Naive thymus-derived CD8-positive, alpha-beta T cell (primary cell): ENCODE measurements at regions not wholly inside any gene's neighbourhood (a gene's known extent, or its start where the extent isn't known, plus 50 kb on each side); places are given as distances from the start of the nearest gene placed in this dataset.
"Not testable (repeated sequence)": the region's sequence is repeated elsewhere in the genome, so short reads cannot be mapped to it uniquely, and the experiment has no call there.

Experiments used
- ATAC-seq, 2 donors: fragments of 150-1000 bp; cut with Tn5 transposase in 1 of 2; sonication (Bioruptor Pico), chemical (Tn5 transposase) in 1 of 2; 1 replicate in 1 of 2; 2 replicates in 1 of 2; pipeline ENCODE4 v1.10.0; 2021; ENCODE audit warnings: mild to moderate bottlenecking in 2 of 2, moderate library complexity in 2 of 2
- POLR2A ChIA-PET: fragments of 350-600 bp; sonication (Branson Sonifier 250); formaldehyde crosslinking; loops from one replicate; lab custom pipeline; 2021; ENCODE audit warnings: antibody characterized with exemption; lab: Charles Lee
- DNase-seq, 10 donors: peaks; one replicate each; pipeline versions ENCODE4 v3.0.0 to v3.0.0-alpha.2; 2020 to 2022
- H3K27ac Mint-ChIP-seq, 10 donors: one replicate each; pipeline ENCODE4 v1.8.0; 2020 to 2022; ENCODE audit warnings: mild to moderate bottlenecking in 10 of 10, mixed read lengths in 10 of 10, moderate library complexity in 4 of 10, inconsistent platforms in 1 of 10
- H3K27me3 Mint-ChIP-seq, 5 donors: one replicate each; pipeline ENCODE4 v1.8.0; 2021 to 2022; ENCODE audit warnings: mixed read lengths in 5 of 5
- H3K36me3 Mint-ChIP-seq, 3 donors: one replicate each; pipeline ENCODE4 v1.8.0; 2020 to 2022; ENCODE audit warnings: mixed read lengths in 3 of 3, mild to moderate bottlenecking in 2 of 3, inconsistent platforms in 1 of 3
- H3K4me1 Mint-ChIP-seq, 4 donors: one replicate each; pipeline ENCODE4 v1.8.0; 2021 to 2022; ENCODE audit warnings: mixed read lengths in 4 of 4
- H3K4me3 Mint-ChIP-seq, 10 donors: one replicate each; pipeline ENCODE4 v1.8.0; 2020 to 2022; ENCODE audit warnings: mild to moderate bottlenecking in 10 of 10, mixed read lengths in 10 of 10, moderate library complexity in 6 of 10, inconsistent platforms in 1 of 10
- H3K9me3 Mint-ChIP-seq, 9 donors: one replicate each; pipeline ENCODE4 v1.8.0; 2020 to 2022; ENCODE audit warnings: mixed read lengths in 9 of 9, mild to moderate bottlenecking in 3 of 9, inconsistent platforms in 1 of 9, moderate library complexity in 1 of 9

- no peaks in the 10 kb centered on the region for H3K4me1 Mint-ChIP-seq
- H3K27ac Mint-ChIP-seq: no peak overlapping the region
- H3K27me3 Mint-ChIP-seq: peaks cover 5 to 22% (median 13%) of the 10 kb centered on the region in 5 donors
- POLR2A ChIA-PET: no interaction called here
- no peaks in the 10 kb centered on the region for H3K36me3 Mint-ChIP-seq
- no peaks in the 10 kb centered on the region for H3K9me3 Mint-ChIP-seq
- no peak for ATAC-seq
- no peak for DNase-seq
- H3K4me3 Mint-ChIP-seq: no peak overlapping the region
Observed at GRCh38 chr6:4268171-4268570, 132.8 kb upstream of the ECI2 start.

- Mint-ChIP-seq H3K4me1 (no peaks in the 10 kb centered on the region), H3K4me3 (no peak overlapping the region), H3K27me3 (peaks cover 5 to 22% (median 8%) of the 10 kb centered on the region in 5 donors), H3K27ac (no peak overlapping the region), H3K9me3 (no peaks in the 10 kb centered on the region), H3K36me3 (no peaks in the 10 kb centered on the region)
- no peak for DNase-seq
- POLR2A ChIA-PET: no interaction called here
- no peak for ATAC-seq
Observed at GRCh38 chr6:4265740-4266139, 130.4 kb upstream of the ECI2 start.

GRCh38 chr6:4264601-4265000, 129.2 kb upstream of the ECI2 start:
- no peaks in the 10 kb centered on the region for H3K36me3 Mint-ChIP-seq
- POLR2A ChIA-PET: no interaction called here

GRCh38 chr6:4264081-4264480, 128.7 kb upstream of the ECI2 start:
- no peak overlapping the region for H3K4me3 Mint-ChIP-seq
- H3K9me3 Mint-ChIP-seq: no peaks in the 10 kb centered on the region
- H3K4me1 Mint-ChIP-seq: no peaks in the 10 kb centered on the region
- peaks cover 5 to 22% (median 8%) of the 10 kb centered on the region in 5 donors for H3K27me3 Mint-ChIP-seq
- no peak overlapping the region for H3K27ac Mint-ChIP-seq
- POLR2A ChIA-PET: no interaction called here
- no peaks in the 10 kb centered on the region for H3K36me3 Mint-ChIP-seq
- ATAC-seq (no peak), DNase-seq (no peak)

More at GRCh38 chr6:4264601-4265000, 129.2 kb upstream of the ECI2 start:
- H3K27me3 Mint-ChIP-seq: peaks cover 5 to 22% (median 8%) of the 10 kb centered on the region in 5 donors
- H3K27ac Mint-ChIP-seq: no peak overlapping the region
- ATAC-seq: no peak
- DNase-seq: no peak
- no peak overlapping the region for H3K4me3 Mint-ChIP-seq
- no peaks in the 10 kb centered on the region for H3K4me1 Mint-ChIP-seq
- no peaks in the 10 kb centered on the region for H3K9me3 Mint-ChIP-seq

GRCh38 chr6:4262526-4262925, 127.2 kb upstream of the ECI2 start:
- peaks cover 5 to 23% (median 8%) of the 10 kb centered on the region in 5 donors for H3K27me3 Mint-ChIP-seq
- no peak overlapping the region for H3K4me3 Mint-ChIP-seq
- no peak overlapping the region for H3K27ac Mint-ChIP-seq
- H3K9me3 Mint-ChIP-seq: no peaks in the 10 kb centered on the region
- H3K4me1 Mint-ChIP-seq: no peaks in the 10 kb centered on the region
- H3K36me3 Mint-ChIP-seq: no peaks in the 10 kb centered on the region
- no peak for ATAC-seq
- no peak for DNase-seq
- POLR2A ChIA-PET: no interaction called here

- Mint-ChIP-seq H3K27me3 (peaks cover 0 to 10% (median 5%) of the 10 kb centered on the region in 5 donors), H3K4me3 (no peak overlapping the region), H3K27ac (peak overlapping the region in 1 of 10 donors; percentile 13), H3K4me1 (no peaks in the 10 kb centered on the region), H3K36me3 (no peaks in the 10 kb centered on the region), H3K9me3 (no peaks in the 10 kb centered on the region)
- no peak for DNase-seq
- ATAC-seq: no peak
- POLR2A ChIA-PET: no interaction called here
Observed at GRCh38 chr6:4259391-4259790, 124.0 kb upstream of the ECI2 start.

GRCh38 chr6:4258733-4259132, 123.4 kb upstream of the ECI2 start:
- Mint-ChIP-seq H3K27ac (no peak overlapping the region), H3K9me3 (no peaks in the 10 kb centered on the region), H3K4me3 (no peak overlapping the region), H3K4me1 (no peaks in the 10 kb centered on the region), H3K36me3 (no peaks in the 10 kb centered on the region), H3K27me3 (peaks cover 0 to 10% (median 5%) of the 10 kb centered on the region in 5 donors)
- DNase-seq: no peak
- no peak for ATAC-seq
- POLR2A ChIA-PET: no interaction called here

GRCh38 chr6:4256969-4257368, 121.6 kb upstream of the ECI2 start:
- H3K4me1 Mint-ChIP-seq: no peaks in the 10 kb centered on the region
- no peak for DNase-seq
- peaks cover 0 to 11% (median 8%) of the 10 kb centered on the region in 5 donors for H3K27me3 Mint-ChIP-seq
- POLR2A ChIA-PET: no interaction called here
- H3K9me3 Mint-ChIP-seq: no peaks in the 10 kb centered on the region
- H3K4me3 Mint-ChIP-seq: no peak overlapping the region
- H3K27ac Mint-ChIP-seq: no peak overlapping the region
- no peak for ATAC-seq
- H3K36me3 Mint-ChIP-seq: no peaks in the 10 kb centered on the region

GRCh38 chr6:4253604-4254231, 118.3 kb upstream of the ECI2 start:
- POLR2A ChIA-PET: no interaction called here
- DNase-seq: no peak
- ATAC-seq: no peak
- Mint-ChIP-seq H3K4me3 (no peak overlapping the region), H3K4me1 (no peaks in the 10 kb centered on the region), H3K9me3 (peaks cover 0 to 17% (median 3%) of the 10 kb centered on the region in 9 donors), H3K27ac (no peak overlapping the region), H3K36me3 (no peaks in the 10 kb centered on the region), H3K27me3 (peaks cover 0 to 13% (median 10%) of the 10 kb centered on the region in 5 donors)

- DNase-seq, H3K4me3 Mint-ChIP-seq, H3K4me1 Mint-ChIP-seq, ATAC-seq, H3K36me3 Mint-ChIP-seq, H3K27ac Mint-ChIP-seq, POLR2A ChIA-PET: not testable (repeated sequence)
- Mint-ChIP-seq H3K27me3 (peaks cover 0 to 13% (median 10%) of the 10 kb centered on the region in 5 donors), H3K9me3 (peaks cover 0 to 30% (median 8%) of the 10 kb centered on the region in 9 donors)
Observed at GRCh38 chr6:4252445-4252844, 117.1 kb upstream of the ECI2 start.

GRCh38 chr6:4250645-4251044, 115.3 kb upstream of the ECI2 start:
- POLR2A ChIA-PET: no interaction called here

GRCh38 chr6:4243832-4244231, 108.5 kb upstream of the ECI2 start:
- H3K4me3 Mint-ChIP-seq, POLR2A ChIA-PET, DNase-seq, H3K4me1 Mint-ChIP-seq, ATAC-seq, H3K27ac Mint-ChIP-seq: not testable (repeated sequence)
- H3K36me3 Mint-ChIP-seq: peaks cover 0 to 19% (median 6%) of the 10 kb centered on the region in 3 donors
- peaks cover 3 to 41% (median 17%) of the 10 kb centered on the region in 9 donors for H3K9me3 Mint-ChIP-seq
- peaks cover 2 to 17% (median 6%) of the 10 kb centered on the region in 5 donors for H3K27me3 Mint-ChIP-seq

More at GRCh38 chr6:4250645-4251044, 115.3 kb upstream of the ECI2 start:
- H3K4me1 Mint-ChIP-seq: peaks cover 0 to 1% (median 0%) of the 10 kb centered on the region in 4 donors
- ATAC-seq (no peak), DNase-seq (no peak)
- H3K4me3 Mint-ChIP-seq: no peak overlapping the region
- peaks cover 0 to 13% (median 8%) of the 10 kb centered on the region in 5 donors for H3K27me3 Mint-ChIP-seq
- peaks cover 0 to 31% (median 8%) of the 10 kb centered on the region in 9 donors for H3K9me3 Mint-ChIP-seq
- peaks cover 0 to 8% (median 3%) of the 10 kb centered on the region in 3 donors for H3K36me3 Mint-ChIP-seq
- no peak overlapping the region for H3K27ac Mint-ChIP-seq

GRCh38 chr6:4243237-4243636, 107.9 kb upstream of the ECI2 start:
- Mint-ChIP-seq H3K36me3 (peaks cover 0 to 14% (median 2%) of the 10 kb centered on the region in 3 donors), H3K27ac (no peak overlapping the region), H3K27me3 (peaks cover 2 to 17% (median 6%) of the 10 kb centered on the region in 5 donors), H3K9me3 (peaks cover 3 to 35% (median 13%) of the 10 kb centered on the region in 9 donors), H3K4me1 (no peaks in the 10 kb centered on the region), H3K4me3 (no peak overlapping the region)
- POLR2A ChIA-PET: no interaction called here
- no peak for ATAC-seq
- DNase-seq: no peak

- no peak for ATAC-seq
- POLR2A ChIA-PET: no interaction called here
- no peak overlapping the region for H3K27ac Mint-ChIP-seq
- no peak overlapping the region for H3K4me3 Mint-ChIP-seq
- peaks cover 0 to 29% (median 12%) of the 10 kb centered on the region in 9 donors for H3K9me3 Mint-ChIP-seq
- peaks cover 0 to 11% (median 2%) of the 10 kb centered on the region in 3 donors for H3K36me3 Mint-ChIP-seq
- no peak for DNase-seq
- peaks cover 2 to 17% (median 6%) of the 10 kb centered on the region in 5 donors for H3K27me3 Mint-ChIP-seq
- no peaks in the 10 kb centered on the region for H3K4me1 Mint-ChIP-seq
Observed at GRCh38 chr6:4242601-4243000, 107.2 kb upstream of the ECI2 start.
